Tibial artery (tissue), 4 donors: ENCODE measurements at regions not wholly inside any gene's neighbourhood (a gene's known extent, or its start where the extent isn't known, plus 50 kb on each side); places are given as distances from the start of the nearest gene placed in this dataset.

Source experiments
- DNase-seq, 2 donors: peaks; one replicate each; pipeline ENCODE4 v3.0.0-alpha.2; 2019
- H3K27ac ChIP-seq, 2 donors: fragments of 200-600 bp; sonication (generic) in 1 of 2; 1 replicate in 1 of 2; 2 replicates in 1 of 2; pipeline ENCODE4 v1.5.1; 2018 to 2019; ENCODE audit warnings: mild to moderate bottlenecking in 1 of 2
- H3K27me3 ChIP-seq, 2 donors: fragments of 200-600 bp; sonication (generic) in 1 of 2; one replicate each; pipeline versions ENCODE4 v1.5.1 to v1.6.0; 2016 to 2019
- H3K36me3 ChIP-seq, 3 donors: fragments of 200-600 bp; sonication (generic) in 2 of 3; one replicate each; pipeline ENCODE4 v1.5.1; 2016 to 2019; ENCODE audit warnings: mild to moderate bottlenecking in 2 of 3
- H3K4me1 ChIP-seq, 4 donors: fragments of 200-600 bp; sonication (generic) in 2 of 4; 1 replicate in 3 of 4; 2 replicates in 1 of 4; pipeline ENCODE4 v1.5.1; 2016 to 2019
- H3K4me3 ChIP-seq, 2 donors: fragments of 200-600 bp; sonication (generic) in 1 of 2; 1 replicate in 1 of 2; 2 replicates in 1 of 2; pipeline ENCODE4 v1.5.1; 2018 to 2019; ENCODE audit warnings: mild to moderate bottlenecking in 2 of 2
- H3K9me3 ChIP-seq, 3 donors: fragments of 200-600 bp; sonication (generic) in 1 of 3; one replicate each; pipeline ENCODE4 v1.5.1; 2016 to 2019
- intact Hi-C: fragments of 100-400 bp; cut with DNase I; formaldehyde crosslinking; loops from one replicate; pipeline ENCODE4 v1.15.0; 2023; ENCODE audit warnings: low total_unique reads
- TF ChIP-seq, protein P1 (sequence below), 2 experiments: fragments of 200-600 bp in 1 of 2; fragments of 450-650 bp in 1 of 2; IDR thresholded peaks; one replicate each; pipeline ENCODE4 v1.5.1; 2017 to 2019; ENCODE audit warnings: antibody characterized with exemption in 2 of 2, mild to moderate bottlenecking in 1 of 2, moderate library complexity in 1 of 2

DNA sequence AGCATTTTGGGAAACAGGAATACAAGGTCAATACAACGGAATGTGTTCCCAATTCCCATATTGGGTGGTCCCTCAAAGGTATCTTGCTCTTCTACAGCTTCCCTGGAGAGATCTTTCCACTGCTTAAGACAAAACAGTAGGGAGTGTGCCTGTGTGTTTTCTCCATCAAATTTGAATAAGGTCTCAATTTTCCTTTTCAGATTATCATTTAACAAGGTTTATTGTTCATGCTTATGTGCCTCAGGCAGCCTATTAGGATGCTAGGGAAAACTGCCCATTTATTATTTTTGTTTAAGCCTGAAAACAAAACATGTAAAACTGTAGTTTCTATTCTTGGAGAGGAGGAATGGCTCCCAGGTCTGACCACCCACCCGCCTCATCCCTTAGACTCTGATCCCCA lies 622.7 kb downstream of the LMO4 start:
- Histone ChIP-seq H3K4me3 (no peak overlapping the region), H3K4me1 (peaks cover 0 to 57% (median 13%) of the 10 kb centered on the region in 4 donors), H3K27me3 (no peaks in the 10 kb centered on the region), H3K9me3 (no peaks in the 10 kb centered on the region), H3K27ac (peak overlapping the region; percentile 3 to 38), H3K36me3 (no peaks in the 10 kb centered on the region)
- intact Hi-C loops, result loop anchor here (5.0 to 10.0 kb wide), 2 partner anchors 457 to 614 kb away; no protein-coding TSS in a partner anchor
- DNase-seq, result no peak
- TF ChIP-seq, protein P1, sequence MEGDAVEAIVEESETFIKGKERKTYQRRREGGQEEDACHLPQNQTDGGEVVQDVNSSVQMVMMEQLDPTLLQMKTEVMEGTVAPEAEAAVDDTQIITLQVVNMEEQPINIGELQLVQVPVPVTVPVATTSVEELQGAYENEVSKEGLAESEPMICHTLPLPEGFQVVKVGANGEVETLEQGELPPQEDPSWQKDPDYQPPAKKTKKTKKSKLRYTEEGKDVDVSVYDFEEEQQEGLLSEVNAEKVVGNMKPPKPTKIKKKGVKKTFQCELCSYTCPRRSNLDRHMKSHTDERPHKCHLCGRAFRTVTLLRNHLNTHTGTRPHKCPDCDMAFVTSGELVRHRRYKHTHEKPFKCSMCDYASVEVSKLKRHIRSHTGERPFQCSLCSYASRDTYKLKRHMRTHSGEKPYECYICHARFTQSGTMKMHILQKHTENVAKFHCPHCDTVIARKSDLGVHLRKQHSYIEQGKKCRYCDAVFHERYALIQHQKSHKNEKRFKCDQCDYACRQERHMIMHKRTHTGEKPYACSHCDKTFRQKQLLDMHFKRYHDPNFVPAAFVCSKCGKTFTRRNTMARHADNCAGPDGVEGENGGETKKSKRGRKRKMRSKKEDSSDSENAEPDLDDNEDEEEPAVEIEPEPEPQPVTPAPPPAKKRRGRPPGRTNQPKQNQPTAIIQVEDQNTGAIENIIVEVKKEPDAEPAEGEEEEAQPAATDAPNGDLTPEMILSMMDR (IDR thresholded peaks at IDR 0.05), result no peak

DNA sequence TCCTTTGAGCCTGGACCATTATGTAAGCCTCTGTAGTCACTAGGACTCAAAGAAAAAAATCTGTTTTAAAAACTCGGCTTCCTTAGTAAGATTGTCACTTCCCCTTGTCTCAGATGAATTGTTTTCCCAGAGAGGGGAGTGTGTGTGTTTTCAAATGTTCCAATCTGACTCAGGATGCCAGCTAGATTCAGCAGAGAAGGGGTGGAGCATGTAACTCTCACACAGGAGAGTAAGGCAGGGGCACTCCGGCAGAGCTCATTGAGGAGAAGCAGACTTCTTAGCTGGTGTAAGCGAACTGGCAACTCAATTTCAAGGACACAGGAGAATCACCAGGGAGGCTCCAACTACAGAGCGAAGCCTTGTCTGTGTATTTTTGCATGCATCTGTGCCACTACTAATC lies 623.2 kb downstream of the LMO4 start:
- TF ChIP-seq, protein P1 (IDR thresholded peaks at IDR 0.05), result no peak
- H3K36me3 ChIP-seq, result no peaks in the 10 kb centered on the region
- no peaks in the 10 kb centered on the region for H3K27me3 ChIP-seq
- peak overlapping the region; percentile 3 to 38 for H3K27ac ChIP-seq
- no peak overlapping the region for H3K4me3 ChIP-seq
- H3K9me3 ChIP-seq, result no peaks in the 10 kb centered on the region
- peaks cover 0 to 62% (median 15%) of the 10 kb centered on the region in 4 donors for H3K4me1 ChIP-seq
- intact Hi-C loops, result loop anchor here (5.0 to 10.0 kb wide), 2 partner anchors 457 to 615 kb away; no protein-coding TSS in a partner anchor
- DNase-seq, result no peak

DNA sequence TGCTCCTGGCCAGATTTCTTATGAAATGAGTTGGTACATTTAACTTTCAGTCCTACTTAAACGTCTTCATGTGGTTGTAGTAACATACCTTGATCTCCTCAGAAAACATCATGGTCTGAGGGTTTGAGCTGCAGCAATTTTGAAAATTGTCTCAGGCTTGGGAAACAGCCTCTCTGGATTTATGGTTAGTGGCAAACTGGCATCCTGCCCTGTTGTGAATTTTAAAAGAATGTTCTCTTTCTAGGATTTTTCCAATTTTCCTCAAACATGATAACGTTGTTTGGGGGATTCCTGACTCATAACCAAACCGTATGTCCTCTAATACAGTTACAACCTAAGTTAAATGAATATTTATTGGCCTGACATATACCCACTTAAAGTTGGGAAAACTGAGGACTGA lies 624.4 kb downstream of the LMO4 start:
- no peaks in the 10 kb centered on the region for H3K36me3 ChIP-seq
- no peaks in the 10 kb centered on the region for H3K27me3 ChIP-seq
- H3K4me1 ChIP-seq, result peaks cover 0 to 74% (median 16%) of the 10 kb centered on the region in 4 donors
- TF ChIP-seq, protein P1 (IDR thresholded peaks at IDR 0.05), result no peak
- no peak for DNase-seq
- H3K27ac ChIP-seq, result no peak overlapping the region
- H3K9me3 ChIP-seq, result no peaks in the 10 kb centered on the region
- H3K4me3 ChIP-seq, result no peak overlapping the region
- intact Hi-C loops, result loop anchor here (5.0 to 10.0 kb wide), 2 partner anchors 458 to 616 kb away; no protein-coding TSS in a partner anchor

DNA sequence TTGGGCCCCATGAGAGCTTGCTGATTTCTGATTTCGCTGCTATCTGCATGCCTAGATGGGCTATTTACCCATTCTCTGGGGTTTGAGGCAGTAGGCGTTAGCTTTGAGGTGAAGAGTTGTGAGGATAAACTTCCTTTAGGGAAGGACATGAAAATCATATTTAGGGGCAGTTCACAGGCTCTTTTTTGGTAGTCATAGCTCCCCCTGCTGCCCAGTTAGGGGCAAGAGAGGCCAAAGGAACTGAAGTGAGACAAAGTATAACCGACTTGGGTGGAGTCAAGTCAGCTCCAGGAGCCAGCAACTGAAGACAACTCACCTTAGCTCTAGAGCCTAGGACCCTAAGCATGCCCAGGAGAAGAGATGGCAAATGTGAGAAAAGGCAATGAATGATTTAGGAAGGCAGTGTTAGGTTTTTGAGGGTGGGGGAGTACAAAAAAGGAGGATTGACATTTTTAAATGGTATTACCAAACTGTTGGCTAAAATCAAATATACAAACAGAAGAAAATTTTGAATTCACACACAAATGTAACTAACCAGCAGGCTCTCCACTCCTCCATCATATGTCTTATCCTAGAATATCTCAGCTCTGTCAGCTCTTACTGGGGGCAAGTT lies 625.2 kb downstream of the LMO4 start:
- Histone ChIP-seq H3K4me3 (no peak overlapping the region), H3K27ac (peak overlapping the region; percentile 20 to 69), H3K36me3 (no peaks in the 10 kb centered on the region), H3K27me3 (no peaks in the 10 kb centered on the region), H3K9me3 (no peaks in the 10 kb centered on the region), H3K4me1 (peaks cover 0 to 81% (median 18%) of the 10 kb centered on the region in 4 donors)
- intact Hi-C loops, result loop anchor here (5.0 to 10.0 kb wide), 2 partner anchors 459 to 617 kb away; no protein-coding TSS in a partner anchor
- DNase-seq, result peak; percentile 65 to 80
- TF ChIP-seq, protein P1 (IDR thresholded peaks at IDR 0.05), result peak; percentile 67 to 74

DNA sequence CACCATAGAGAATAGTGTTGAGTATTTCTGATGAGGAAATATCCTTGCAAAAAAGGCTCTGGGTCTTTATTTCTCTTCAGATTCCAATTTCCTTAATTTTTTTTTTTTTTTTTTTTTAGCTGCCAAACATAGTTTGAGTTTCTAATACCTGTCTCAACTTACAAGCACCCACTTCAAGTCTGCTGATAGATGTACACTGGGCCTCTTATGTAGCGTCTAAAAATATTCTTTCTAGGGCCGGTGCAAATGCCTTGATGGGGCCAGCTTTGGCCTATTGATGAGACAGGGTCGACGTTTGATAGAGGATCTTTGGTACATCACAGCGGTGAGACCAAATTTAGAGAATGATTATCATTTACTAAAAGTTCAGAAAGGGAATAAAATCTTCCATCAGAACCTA lies 626.4 kb downstream of the LMO4 start:
- H3K27ac ChIP-seq, result peak overlapping the region; percentile 7 to 69
- intact Hi-C loops, result loop anchor here (10.0 kb wide), 1 partner anchor 460 kb away; no protein-coding TSS in a partner anchor
- DNase-seq, result no peak

More for the DNA sequence above, 626.4 kb downstream of the LMO4 start:
- H3K4me3 ChIP-seq, result no peak overlapping the region
- TF ChIP-seq, protein P1 (IDR thresholded peaks at IDR 0.05), result no peak
- no peaks in the 10 kb centered on the region for H3K27me3 ChIP-seq
- H3K4me1 ChIP-seq, result peaks cover 0 to 80% (median 18%) of the 10 kb centered on the region in 4 donors
- H3K36me3 ChIP-seq, result no peaks in the 10 kb centered on the region
- no peaks in the 10 kb centered on the region for H3K9me3 ChIP-seq
